PC-9 (cell line): ENCODE measurements at regions not wholly inside any gene's neighbourhood (a gene's known extent, or its start where the extent isn't known, plus 50 kb on each side); places are given as distances from the start of the nearest gene placed in this dataset.

ENCODE experiments used
- EZH2 ChIP-seq: fragments of 200-600 bp; sonication (generic); IDR thresholded peaks from 2 replicates; pipeline ENCODE4 v1.8.0; 2017; ENCODE audit warnings: antibody characterized with exemption, low read depth
- TF ChIP-seq, protein P1 (sequence below): fragments of 200-600 bp; sonication (generic); conservative IDR thresholded peaks from 2 replicates; pipeline ENCODE4 v1.6.1; 2017; ENCODE audit warnings: mixed run types, antibody characterized with exemption, mild to moderate bottlenecking, moderate library complexity

DNA sequence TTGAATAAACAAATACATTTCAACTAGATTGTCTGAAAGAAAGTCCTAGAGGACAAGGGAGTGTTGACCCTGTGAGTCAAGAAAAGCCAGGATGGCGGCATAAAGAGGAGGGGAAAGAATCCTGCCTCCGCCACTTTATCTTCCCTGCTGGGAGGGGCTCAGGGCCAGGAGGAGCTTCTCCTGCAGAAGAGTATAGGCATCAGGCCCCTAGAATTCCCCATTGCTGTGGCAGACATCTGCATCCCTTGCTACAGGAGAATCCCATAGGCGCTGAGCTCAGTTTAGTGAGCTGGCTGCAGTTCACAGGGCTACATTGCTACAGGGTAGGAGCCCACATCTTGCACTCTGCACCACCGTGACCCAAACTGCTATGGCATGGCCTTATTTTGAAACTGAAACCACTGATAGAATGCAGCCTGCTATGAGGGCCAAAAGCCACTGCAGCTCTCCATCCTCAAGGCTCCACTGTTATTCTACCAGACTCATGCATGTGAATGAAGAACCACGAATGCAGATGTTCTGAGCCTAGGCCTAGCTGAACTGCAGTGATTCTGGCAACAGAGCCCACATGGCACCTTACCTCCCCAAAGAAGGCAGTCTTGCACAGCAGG lies 941.4 kb upstream of the CTNND2 start:
- TF ChIP-seq, protein P1, sequence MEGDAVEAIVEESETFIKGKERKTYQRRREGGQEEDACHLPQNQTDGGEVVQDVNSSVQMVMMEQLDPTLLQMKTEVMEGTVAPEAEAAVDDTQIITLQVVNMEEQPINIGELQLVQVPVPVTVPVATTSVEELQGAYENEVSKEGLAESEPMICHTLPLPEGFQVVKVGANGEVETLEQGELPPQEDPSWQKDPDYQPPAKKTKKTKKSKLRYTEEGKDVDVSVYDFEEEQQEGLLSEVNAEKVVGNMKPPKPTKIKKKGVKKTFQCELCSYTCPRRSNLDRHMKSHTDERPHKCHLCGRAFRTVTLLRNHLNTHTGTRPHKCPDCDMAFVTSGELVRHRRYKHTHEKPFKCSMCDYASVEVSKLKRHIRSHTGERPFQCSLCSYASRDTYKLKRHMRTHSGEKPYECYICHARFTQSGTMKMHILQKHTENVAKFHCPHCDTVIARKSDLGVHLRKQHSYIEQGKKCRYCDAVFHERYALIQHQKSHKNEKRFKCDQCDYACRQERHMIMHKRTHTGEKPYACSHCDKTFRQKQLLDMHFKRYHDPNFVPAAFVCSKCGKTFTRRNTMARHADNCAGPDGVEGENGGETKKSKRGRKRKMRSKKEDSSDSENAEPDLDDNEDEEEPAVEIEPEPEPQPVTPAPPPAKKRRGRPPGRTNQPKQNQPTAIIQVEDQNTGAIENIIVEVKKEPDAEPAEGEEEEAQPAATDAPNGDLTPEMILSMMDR = no peak
- no peak for TF ChIP-seq EZH2
